ENCODE measurements at regions not wholly inside any gene's neighbourhood (a gene's known extent, or its start where the extent isn't known, plus 50 kb on each side); places are given as distances from the start of the nearest gene placed in this dataset.

GRCh38 chr22:47301820-47302475, 539.5 kb downstream of the TBC1D22A start:
- no peak for DNase-seq (ENCODE audit: extremely low read depth in 1 of 2, low read depth in 1 of 2)

GRCh38 chr22:47300698-47301405, 538.4 kb downstream of the TBC1D22A start:
- DNase-seq (ENCODE audit: extremely low read depth in 1 of 2, low read depth in 1 of 2) = no peak

DNA sequence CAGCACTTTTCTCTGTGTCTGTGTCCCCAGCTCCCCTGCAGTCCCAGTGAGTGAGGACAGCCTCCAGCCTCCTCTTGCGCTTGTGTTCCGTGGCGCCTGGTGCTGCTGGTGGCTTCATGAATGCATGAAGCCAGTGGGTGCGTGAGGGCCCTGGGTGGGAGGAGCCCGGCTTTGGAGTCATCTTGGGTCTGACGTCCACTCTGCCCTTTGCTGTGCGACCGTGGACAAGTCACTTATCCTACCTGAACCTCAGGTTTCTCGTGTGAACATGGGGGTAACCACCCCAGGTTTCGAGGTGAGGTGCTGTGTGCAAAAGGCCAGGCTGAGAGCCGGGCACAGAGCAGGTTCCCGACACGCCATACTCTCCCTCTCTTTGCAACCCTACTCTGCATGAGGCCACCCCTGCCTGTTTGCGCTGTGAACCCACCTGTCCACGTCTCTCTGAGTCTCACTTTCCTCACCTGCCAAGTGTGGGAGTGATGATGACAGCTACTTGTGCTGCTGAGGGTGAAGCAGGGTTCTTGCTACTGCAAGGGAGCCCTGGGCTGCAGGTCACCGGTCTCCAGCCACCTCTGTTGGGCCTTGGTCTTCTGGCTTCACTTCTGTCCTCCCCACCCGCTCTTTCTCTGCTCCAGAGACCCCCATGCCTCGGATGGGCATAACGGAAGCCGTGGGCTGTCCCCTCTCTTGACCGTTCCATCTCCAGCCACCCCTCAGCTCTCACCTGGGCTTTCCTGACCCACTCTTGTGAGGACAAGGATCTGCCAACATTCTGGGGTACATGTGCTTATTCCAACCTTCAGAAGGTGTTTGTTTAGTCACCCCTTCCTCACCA, 537.6 kb downstream of the TBC1D22A start:
- no peak for DNase-seq (ENCODE audit: extremely low read depth in 1 of 2, low read depth in 1 of 2)

DNA sequence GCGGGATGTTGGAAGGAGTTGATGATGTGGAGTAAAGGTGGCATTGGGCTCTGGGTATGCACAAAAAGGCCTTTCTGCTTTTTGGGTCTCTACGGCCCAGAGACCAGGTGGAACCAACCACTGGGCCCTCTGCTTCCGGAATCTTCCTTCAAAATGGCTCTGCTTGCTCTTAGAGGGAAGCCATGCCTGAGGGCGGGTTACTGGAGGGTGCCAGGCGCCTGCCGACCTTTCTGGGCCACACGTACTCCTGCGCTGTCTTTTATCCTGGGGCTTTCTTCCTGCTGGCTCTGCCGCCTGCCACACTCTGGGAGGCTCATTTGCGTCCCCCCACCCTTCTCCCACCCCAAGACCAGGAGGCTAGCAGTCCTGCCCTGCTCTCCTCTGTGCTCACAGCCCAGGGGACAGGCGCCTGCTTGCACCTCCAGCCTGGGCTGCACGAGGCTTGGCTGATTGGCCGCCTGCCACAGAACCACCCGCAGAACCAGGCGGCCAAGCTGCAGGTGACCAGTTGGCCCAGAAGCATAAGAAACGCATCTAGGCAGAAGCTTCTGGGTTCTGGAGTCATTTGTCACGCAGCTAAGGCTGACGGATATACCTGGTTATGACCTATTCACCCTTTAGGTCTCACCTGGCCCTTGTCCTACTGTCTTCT, 536.9 kb downstream of the TBC1D22A start:
- DNase-seq (ENCODE audit: extremely low read depth in 1 of 2, low read depth in 1 of 2) = no peak

DNA sequence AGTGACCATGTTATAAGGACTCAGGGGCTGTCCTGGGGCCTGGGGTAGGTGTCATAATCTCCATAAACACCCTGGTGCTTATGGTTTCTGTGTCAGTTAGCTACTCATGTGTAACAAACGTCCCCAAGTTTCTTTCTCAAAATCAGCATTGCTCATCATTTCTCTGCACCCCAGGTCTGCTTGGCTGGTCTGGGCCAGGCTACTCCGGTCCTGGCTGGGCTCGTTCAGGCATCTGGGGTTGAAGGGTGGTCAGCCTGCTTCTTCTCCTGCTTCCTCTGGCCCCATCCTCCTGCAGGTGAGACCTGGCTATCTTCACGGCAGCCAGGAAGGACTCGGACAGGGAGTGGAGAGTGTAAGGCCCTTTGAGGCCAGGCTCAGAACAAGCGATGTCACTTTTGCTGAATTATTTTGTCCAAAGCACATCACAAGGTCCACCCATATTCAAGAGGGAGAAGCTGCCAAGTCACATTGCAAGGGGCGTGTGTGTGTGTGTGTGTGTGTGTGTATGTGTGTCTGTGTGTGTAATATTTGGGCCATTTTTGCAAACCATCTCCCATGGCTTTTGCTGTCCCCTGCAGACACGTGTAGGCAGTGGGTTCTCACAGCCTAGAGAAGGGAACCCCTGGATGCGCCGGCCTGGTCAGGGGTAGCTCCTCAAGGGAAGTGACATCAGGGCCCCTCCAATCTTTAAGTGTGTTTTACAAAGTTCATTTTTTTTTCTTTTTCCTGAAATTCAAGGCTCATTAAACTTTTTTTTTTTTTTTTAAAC, 535.8 kb downstream of the TBC1D22A start:
- DNase-seq (ENCODE audit: extremely low read depth in 1 of 2, low read depth in 1 of 2) = no peak

DNA sequence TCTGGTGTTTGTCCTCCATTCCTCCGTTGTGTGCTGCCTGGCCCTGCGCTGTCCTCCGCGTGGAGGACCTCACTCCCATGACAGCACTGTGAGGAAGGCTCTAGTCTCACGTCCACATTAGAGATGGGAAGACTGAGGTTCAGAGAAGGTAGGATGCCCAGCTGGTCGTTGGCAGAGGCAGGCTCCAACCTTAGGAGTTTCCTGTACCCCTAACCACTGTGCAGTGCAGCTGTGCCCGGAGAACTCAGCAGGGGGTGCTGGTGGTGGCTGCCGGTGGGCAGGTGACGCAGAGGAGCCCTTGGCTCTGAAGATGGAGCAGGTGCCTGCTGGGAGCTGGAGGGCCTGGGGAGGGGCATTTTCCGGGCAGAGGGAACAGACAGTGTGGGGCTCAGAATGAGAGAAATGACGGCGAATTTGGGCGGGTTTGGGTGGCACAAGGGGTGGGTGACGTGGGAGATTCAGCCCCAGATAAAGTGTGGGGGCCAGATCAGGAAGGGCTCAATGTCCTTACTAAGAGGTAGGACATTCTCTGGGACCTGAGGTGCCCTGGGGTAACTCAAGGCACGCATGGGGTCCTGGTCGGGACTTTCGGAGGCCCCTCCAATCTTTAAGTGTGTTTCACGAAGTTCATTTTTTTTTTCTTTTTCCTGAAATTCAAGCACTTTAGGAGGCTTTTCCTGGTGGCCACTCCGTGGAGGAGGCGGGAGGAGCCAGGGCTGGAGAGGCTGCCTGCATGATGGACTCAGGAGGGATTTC, 535.0 kb downstream of the TBC1D22A start:
- no peak for DNase-seq (ENCODE audit: extremely low read depth in 1 of 2, low read depth in 1 of 2)

DNA sequence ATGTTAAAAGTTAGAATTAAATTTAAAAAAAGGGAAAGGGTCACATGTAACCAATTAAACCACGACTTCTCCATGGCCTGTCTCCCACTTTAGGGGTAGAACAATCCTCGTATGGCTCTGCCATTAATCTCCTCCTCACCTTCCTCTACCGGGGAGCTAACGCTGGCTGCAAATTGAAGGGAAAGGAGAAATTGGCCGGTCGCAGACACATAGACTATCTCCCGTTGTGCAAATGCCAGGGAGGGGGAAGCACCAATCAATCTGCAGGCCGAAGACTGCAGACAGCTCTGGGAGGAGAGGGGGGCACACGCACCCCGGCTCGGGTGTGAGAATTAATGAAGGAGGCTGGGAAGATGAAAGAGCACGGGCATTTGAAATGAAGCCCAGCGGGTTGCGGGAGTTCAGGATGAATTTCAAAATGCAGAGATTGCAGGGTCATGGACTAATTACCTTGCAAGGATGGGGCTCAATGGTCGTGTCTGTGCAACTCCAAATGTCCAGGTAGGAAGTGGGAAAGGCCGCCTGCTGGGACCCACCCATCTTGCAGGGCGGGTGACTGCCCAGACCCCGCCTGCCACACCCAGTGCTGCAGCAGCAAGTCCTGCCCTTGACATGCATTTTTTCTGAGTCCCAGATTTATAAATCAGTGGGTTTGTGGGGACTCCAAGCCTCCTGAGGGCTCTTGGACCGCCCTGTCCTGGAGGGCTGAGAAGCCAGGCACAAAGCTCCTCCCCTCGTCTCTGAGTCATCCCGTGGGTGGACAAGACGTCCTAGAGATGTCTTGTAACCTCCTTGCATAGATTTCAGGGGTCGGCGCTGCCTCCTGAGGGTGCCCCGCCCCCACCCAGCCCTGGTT, 534.2 kb downstream of the TBC1D22A start:
- no peak for DNase-seq (ENCODE audit: extremely low read depth in 1 of 2, low read depth in 1 of 2)

- no peak for DNase-seq (ENCODE audit: extremely low read depth in 1 of 2, low read depth in 1 of 2)
Observed at GRCh38 chr22:47295982-47296381, 533.5 kb downstream of the TBC1D22A start.

DNA sequence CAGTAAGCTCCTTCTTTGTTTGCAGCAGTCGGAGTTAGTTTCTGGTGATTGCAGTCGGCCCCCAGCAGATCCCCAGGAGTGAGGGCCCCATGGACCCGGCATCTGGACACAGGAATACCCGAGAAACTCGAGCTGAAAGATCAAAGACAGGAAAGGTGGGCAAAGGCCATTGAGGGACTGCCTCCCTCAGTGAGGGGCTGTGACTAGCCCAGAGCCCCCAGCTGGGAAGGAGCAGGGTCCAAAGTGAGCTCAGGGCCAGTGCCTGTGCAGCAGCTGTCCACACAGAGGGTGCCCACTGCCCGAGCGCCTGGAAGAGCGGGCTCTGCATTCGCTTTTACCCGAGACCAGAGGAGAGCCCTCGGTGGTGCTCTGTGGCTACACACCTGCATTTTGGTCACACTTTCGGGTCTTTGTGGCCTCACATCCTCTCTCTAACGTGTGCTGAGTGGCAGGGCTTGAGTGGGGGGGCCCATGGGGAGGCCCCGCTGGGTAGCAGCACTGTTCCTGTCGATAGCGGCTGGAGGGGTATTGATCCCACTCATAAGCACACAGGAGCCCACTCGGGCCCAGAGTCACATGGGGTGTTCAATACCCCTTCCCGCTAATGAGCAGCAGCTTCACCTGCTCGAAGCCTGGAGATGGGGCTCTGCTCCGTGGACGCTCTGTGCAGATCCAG, 532.9 kb downstream of the TBC1D22A start:
- no peak for DNase-seq (ENCODE audit: extremely low read depth in 1 of 2, low read depth in 1 of 2)

- no peak for DNase-seq (ENCODE audit: extremely low read depth in 1 of 2, low read depth in 1 of 2)
Observed at GRCh38 chr22:47294576-47294975, 532.1 kb downstream of the TBC1D22A start.

DNA sequence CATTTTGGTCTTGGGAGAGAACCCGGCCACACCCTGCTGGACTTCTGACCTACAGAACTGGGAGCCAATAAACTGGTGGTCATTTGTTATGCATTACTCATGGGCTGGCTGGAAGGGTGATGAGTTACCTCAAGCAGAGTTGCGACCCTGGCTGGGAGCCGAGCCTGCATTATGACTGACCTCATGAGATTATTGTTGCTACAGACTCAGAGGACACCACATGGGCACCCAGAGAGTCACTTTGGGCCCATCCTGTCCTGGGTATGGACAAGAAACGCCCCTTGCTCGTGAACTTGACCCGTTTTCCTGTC, 531.7 kb downstream of the TBC1D22A start:
- DNase-seq (ENCODE audit: extremely low read depth in 1 of 2, low read depth in 1 of 2) = no peak

GRCh38 chr22:47293368-47294221, 531.1 kb downstream of the TBC1D22A start:
- DNase-seq (ENCODE audit: extremely low read depth in 1 of 2, low read depth in 1 of 2) = no peak

DNA sequence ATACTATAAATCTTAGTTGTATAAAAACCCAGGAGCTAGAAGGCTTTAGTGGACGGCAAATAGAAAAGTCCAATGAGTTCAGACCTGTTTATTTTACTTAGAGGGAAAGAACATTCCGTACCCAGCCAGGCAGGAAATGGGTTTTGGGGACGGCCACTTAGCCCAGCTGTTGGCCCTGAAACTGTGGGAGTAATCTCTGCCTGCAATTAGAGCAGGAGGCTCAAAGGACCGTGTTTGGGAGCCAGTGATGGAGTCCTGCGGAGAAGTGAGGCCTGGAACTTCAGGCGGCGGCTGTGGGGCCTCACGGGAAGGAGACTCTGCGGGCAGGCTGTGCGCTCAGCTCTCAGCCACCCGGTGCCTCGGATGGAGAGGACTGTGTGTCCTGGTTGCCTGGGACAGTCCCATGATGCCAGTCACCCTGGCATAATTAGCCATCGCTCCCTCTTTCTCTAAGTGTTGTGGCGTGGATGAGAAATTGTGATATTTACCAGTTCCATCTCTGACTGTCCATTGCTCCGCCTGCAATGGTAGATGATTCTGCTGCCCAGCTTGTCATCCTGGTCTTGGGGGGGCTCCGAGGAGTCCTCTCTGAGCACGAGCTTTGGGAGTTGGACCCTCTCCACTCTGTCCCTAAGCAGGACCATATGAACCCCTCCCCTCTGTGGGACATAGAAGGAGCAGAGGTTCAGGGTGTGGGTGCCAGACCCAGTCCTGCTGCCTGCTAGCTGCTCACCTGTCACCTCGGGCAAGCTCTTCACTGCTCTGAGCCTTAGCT, 530.3 kb downstream of the TBC1D22A start:
- no peak for DNase-seq (ENCODE audit: extremely low read depth in 1 of 2, low read depth in 1 of 2)

DNA sequence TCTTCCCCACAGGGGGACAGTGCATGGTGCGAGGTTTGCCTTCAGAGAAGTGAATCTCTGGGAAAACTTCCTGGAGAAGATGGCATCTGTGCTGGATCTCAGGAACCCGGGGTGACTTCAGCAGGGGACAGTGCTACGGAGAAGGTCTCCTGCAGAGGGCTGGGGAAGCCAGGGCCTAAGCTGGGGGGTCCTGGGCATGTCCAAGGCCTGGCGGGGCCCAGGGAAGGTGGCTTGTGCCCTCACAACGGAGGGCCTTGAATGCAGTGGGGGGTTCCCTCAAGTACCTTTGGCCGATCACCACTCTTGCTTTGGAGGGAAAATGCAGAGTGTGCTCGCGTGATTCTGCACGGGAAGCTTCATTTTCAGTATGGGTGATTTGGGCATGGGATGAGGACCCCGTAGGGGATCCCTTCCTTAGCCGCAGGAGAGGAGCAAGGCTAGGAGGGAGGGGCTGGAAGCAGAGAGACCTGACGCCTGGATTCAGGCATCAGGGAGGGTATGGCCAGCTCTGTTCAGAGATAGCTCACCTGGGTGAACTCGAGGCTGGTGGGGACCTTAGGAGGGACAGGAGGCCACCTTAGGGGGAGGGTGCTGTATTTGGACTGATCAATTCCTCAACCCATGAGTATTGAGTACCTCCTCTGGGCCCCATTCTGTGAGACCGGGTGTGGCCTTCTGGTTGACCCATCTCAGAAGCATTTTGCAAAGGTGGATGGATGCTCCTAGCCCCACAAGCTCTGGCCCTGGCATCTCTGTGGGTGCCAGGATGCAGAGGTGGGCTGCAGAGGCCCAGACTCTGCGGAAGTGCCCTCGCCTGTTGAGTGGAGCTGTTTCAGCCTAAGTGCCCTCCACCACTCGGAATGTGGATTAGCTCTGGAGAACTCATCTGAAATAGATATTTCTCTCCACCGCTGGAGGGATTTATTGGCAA, 529.4 kb downstream of the TBC1D22A start:
- no peak for DNase-seq (ENCODE audit: extremely low read depth in 1 of 2, low read depth in 1 of 2)

- no peak for DNase-seq (ENCODE audit: extremely low read depth in 1 of 2, low read depth in 1 of 2)
Observed at GRCh38 chr22:47290706-47291430, 528.4 kb downstream of the TBC1D22A start.
